ENCODE measurements at regions not wholly inside any gene's neighbourhood (a gene's known extent, or its start where the extent isn't known, plus 50 kb on each side); places are given as distances from the start of the nearest gene placed in this dataset.

GRCh38 chr4:138344054-138344453 is 101.9 kb upstream of the SLC7A11 start:
- H4K8ac ChIP-seq (ENCODE audit: low read depth in 2 of 2, low read length in 2 of 2) = no peak overlapping the region
- intact Hi-C loops (cut with micrococcal nuclease) = no loop called here
- POLR2A ChIA-PET (ENCODE audit: unreplicated experiment) = no interaction called here

More at GRCh38 chr4:138344054-138344453, 101.9 kb upstream of the SLC7A11 start:
- Histone ChIP-seq H3K56ac (ENCODE audit: extremely low read depth, insufficient read depth, low read length) (no peak overlapping the region), H3K4me3 (ENCODE audit: insufficient read depth, low read depth, low read length) (no peak overlapping the region), H2AK9ac (replicated peaks; ENCODE audit: low read depth, low read length, poor library complexity) (no peak overlapping the region), H4K5ac (ENCODE audit: low read depth, low read length) (no peak overlapping the region), H3K9me3 (ENCODE audit: control insufficient read depth, insufficient read depth, low read length) (no peaks in the 10 kb centered on the region), H3K36me3 (ENCODE audit: control insufficient read depth, insufficient read depth, low read length) (no peaks in the 10 kb centered on the region), H4K91ac (ENCODE audit: insufficient read depth, low read depth, low read length) (no peak overlapping the region), H2BK20ac (ENCODE audit: low read depth, low read length) (no peak overlapping the region), H4K20me1 (ENCODE audit: insufficient read depth, low read length) (no peaks in the 10 kb centered on the region), H3K79me1 (ENCODE audit: low read depth in 1 of 2, low read length in 2 of 2) (no peaks in the 10 kb centered on the region), H3K27me3 (ENCODE audit: control insufficient read depth, insufficient read depth, low read length) (no peaks in the 10 kb centered on the region), H2BK15ac (ENCODE audit: low read depth, low read length) (no peak overlapping the region), H2BK5ac (ENCODE audit: low read depth, low read length, poor library complexity, severe bottlenecking) (no peak overlapping the region), H2BK120ac (ENCODE audit: low read depth, low read length) (no peak overlapping the region), H3K18ac (ENCODE audit: low read depth, low read length) (no peak overlapping the region), H3K4me1 (ENCODE audit: control insufficient read depth, insufficient read depth, low read length) (no peaks in the 10 kb centered on the region), H2AK5ac (ENCODE audit: low read depth, low read length) (no peak overlapping the region), H3K23ac (ENCODE audit: low read depth, low read length) (no peak overlapping the region), H2AFZ (replicated peaks; ENCODE audit: low read length, poor library complexity) (no peak overlapping the region), H3K27ac (ENCODE audit: insufficient read depth, low read length) (no peak overlapping the region), H3K4me2 (ENCODE audit: low read depth, low read length) (no peak overlapping the region), H3K4ac (ENCODE audit: low read depth, low read length) (no peak overlapping the region), H3K14ac (replicated peaks; ENCODE audit: low read depth, low read length) (no peak overlapping the region), H3K9ac (ENCODE audit: low read depth, low read length) (no peak overlapping the region), H3K9me1 (ENCODE audit: insufficient read depth, low read length) (no peaks in the 10 kb centered on the region)
- in situ Hi-C loops (cut with MboI; ENCODE audit: low sequenced_read_pairs) = no loop called here
- TF ChIP-seq RFX5 (IDR thresholded peaks at IDR 0.05; ENCODE audit: low read depth, low read length) (no peak), MAZ (IDR thresholded peaks at IDR 0.05; ENCODE audit: borderline replicate concordance, low read depth, low read length) (no peak), FOS (IDR thresholded peaks at IDR 0.05; ENCODE audit: low read depth, low read length) (no peak), SMC3 (IDR thresholded peaks at IDR 0.05; ENCODE audit: low read depth, low read length) (no peak), CHD1 (IDR thresholded peaks at IDR 0.05; ENCODE audit: low read depth, low read length) (no peak), NFE2L2 (IDR thresholded peaks at IDR 0.05; ENCODE audit: low read depth, low read length) (no peak), MAFK (IDR thresholded peaks at IDR 0.05; ENCODE audit: low read depth, low read length) (no peak), RCOR1 (IDR thresholded peaks at IDR 0.05; ENCODE audit: insufficient replicate concordance, low read length) (no peak), MXI1 (IDR thresholded peaks at IDR 0.05; ENCODE audit: borderline replicate concordance, low read depth, low read length) (no peak), CTCF (conservative IDR thresholded peaks at IDR 0.05; ENCODE audit: low read depth, low read length) (no peak), BHLHE40 (IDR thresholded peaks at IDR 0.05; ENCODE audit: low read depth, low read length) (no peak), POLR2A (IDR thresholded peaks at IDR 0.05; ENCODE audit: low read depth, low read length) (no peak), RAD21 (IDR thresholded peaks at IDR 0.05; ENCODE audit: low read length) (no peak), CEBPB (IDR thresholded peaks at IDR 0.05; ENCODE audit: low read depth, low read length) (no peak)
- TF ChIP-seq, protein P1, sequence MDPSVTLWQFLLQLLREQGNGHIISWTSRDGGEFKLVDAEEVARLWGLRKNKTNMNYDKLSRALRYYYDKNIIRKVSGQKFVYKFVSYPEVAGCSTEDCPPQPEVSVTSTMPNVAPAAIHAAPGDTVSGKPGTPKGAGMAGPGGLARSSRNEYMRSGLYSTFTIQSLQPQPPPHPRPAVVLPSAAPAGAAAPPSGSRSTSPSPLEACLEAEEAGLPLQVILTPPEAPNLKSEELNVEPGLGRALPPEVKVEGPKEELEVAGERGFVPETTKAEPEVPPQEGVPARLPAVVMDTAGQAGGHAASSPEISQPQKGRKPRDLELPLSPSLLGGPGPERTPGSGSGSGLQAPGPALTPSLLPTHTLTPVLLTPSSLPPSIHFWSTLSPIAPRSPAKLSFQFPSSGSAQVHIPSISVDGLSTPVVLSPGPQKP (IDR thresholded peaks at IDR 0.05; ENCODE audit: borderline replicate concordance, low read depth, low read length) = no peak
- TF ChIP-seq, protein P2, sequence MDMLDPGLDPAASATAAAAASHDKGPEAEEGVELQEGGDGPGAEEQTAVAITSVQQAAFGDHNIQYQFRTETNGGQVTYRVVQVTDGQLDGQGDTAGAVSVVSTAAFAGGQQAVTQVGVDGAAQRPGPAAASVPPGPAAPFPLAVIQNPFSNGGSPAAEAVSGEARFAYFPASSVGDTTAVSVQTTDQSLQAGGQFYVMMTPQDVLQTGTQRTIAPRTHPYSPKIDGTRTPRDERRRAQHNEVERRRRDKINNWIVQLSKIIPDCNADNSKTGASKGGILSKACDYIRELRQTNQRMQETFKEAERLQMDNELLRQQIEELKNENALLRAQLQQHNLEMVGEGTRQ (IDR thresholded peaks at IDR 0.05; ENCODE audit: low read depth, low read length) = no peak
- ATAC-seq (ENCODE audit: low read depth) (no peak), DNase-seq (no peak)
- no TSS peak for BruUV-seq (replicated peaks)
- dilution Hi-C loops (cut with HindIII; ENCODE audit: low sequenced_read_pairs, unreplicated experiment) = no loop called here
- WGBS, 2 experiments (ENCODE audit: extremely low coverage in 2 of 2, insufficient read length in 1 of 2) = no CpG with 5 or more reads among the region's 1 CpG
- CTCF ChIA-PET = interaction anchor here (1.0 kb wide), 1 partner anchor 24 kb away, joined by 3 read pairs; no protein-coding TSS in a partner anchor
